ENCODE measurements at regions not wholly inside any gene's neighbourhood (a gene's known extent, or its start where the extent isn't known, plus 50 kb on each side); places are given as distances from the start of the nearest gene placed in this dataset.

- no peak for DNase-seq
These were observed 122.1 kb upstream of the TPRG1 start for GRCh38 chr3:189049458-189050236.

DNA sequence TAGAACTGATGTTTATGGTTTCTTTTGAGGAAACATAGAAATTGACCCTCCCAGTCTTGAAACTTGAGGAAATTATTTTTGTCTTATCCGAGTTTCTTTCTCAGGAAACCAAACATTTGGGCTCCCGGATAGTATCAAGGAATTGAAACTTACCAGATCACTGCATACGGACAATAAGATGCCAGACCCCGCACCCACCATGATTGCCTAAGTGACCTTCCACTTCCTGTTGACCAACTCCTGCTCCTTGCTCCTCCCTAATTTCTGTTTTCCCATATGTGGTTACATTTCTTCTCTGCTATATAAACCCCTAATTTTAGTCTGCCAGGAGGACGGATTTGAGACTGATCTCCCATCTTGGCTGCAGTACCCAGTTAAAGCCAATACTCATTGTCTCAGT, 118.4 kb upstream of the TPRG1 start:
- DNase-seq: no peak

GRCh38 chr3:189056646-189057335, 115.0 kb upstream of the TPRG1 start:
- DNase-seq: no peak

- DNase-seq: no peak
These were observed 114.4 kb upstream of the TPRG1 start for GRCh38 chr3:189057369-189057768.

GRCh38 chr3:189058071-189058470, 113.7 kb upstream of the TPRG1 start:
- no peak for DNase-seq

DNA sequence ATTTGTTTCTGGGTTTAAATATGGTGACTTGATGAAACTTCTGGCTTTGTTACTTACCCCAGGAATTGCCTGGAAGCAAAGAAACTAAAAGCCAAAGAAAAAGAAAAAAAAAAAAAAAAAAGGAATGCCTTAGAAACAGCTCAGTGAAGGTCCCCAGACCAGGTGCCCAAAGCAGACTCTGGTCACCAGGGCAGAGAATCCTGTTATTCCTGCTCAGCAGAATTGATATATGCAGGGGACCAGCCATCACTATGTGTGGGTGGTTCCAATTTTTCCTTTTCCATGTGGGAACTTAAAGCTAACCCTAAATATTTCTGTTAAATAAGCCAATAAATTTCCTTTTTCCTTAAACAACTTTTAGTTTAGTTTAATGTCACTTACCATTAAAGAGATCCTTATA, 100.8 kb upstream of the TPRG1 start:
- no peak for DNase-seq

GRCh38 chr3:189071446-189071845, 100.3 kb upstream of the TPRG1 start:
- no peak for DNase-seq

- no peak for DNase-seq
These were observed 95.3 kb upstream of the TPRG1 start for GRCh38 chr3:189076449-189076848.

GRCh38 chr3:189080745-189081144, 91.0 kb upstream of the TPRG1 start:
- DNase-seq: no peak

GRCh38 chr3:189082666-189083427, 88.9 kb upstream of the TPRG1 start:
- DNase-seq: no peak

DNA sequence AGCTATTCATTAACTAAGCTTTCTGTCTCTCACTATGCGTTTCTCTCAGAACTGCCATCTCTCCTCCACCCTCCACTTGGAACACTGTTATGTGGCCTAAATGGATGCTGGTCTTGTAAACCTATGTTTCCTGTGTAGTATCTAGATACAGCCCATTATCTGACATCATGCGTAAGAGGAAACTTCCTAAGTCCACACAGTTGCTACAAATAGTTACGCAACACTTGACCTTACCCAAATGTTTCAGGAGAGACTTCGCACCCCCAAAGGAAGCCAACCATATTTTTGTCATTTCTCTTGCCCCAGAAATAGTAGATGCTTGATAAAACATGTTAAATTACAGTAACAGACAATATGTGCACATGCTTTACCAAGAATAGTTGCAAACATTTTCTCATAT, 87.2 kb upstream of the TPRG1 start:
- DNase-seq: no peak

- DNase-seq: no peak
These were observed 79.2 kb upstream of the TPRG1 start for GRCh38 chr3:189092547-189092946.

DNA sequence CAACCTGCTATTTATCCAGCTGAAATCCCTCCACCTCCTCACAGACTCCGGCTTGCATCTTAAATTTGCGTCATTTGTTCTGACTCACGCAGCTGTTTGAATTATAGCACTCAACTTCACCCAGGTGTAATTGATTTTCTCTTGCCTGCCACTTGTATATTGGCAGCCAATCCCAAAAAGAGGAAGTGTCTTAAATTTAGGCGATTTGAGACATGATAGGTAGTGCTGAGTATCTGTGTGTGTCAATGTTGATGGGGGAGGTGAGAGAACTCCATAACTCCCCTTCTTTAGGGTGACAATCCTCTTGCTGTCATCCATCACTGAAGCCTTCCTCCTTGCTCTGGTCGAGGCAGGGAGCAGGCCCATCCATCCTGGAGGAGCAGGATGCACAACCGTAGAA, 77.2 kb upstream of the TPRG1 start:
- no peak for DNase-seq

- DNase-seq: no peak
These were observed 75.7 kb upstream of the TPRG1 start for GRCh38 chr3:189096092-189096491.

GRCh38 chr3:189099031-189099471, 72.7 kb upstream of the TPRG1 start:
- DNase-seq: no peak

- no peak for DNase-seq
These were observed 72.1 kb upstream of the TPRG1 start for GRCh38 chr3:189099505-189100290.

GRCh38 chr3:189100866-189101265, 70.9 kb upstream of the TPRG1 start:
- DNase-seq: no peak

- no peak for DNase-seq
These were observed 70.2 kb upstream of the TPRG1 start for GRCh38 chr3:189101594-189101993.

GRCh38 chr3:189103208-189103607, 68.6 kb upstream of the TPRG1 start:
- DNase-seq: no peak

DNA sequence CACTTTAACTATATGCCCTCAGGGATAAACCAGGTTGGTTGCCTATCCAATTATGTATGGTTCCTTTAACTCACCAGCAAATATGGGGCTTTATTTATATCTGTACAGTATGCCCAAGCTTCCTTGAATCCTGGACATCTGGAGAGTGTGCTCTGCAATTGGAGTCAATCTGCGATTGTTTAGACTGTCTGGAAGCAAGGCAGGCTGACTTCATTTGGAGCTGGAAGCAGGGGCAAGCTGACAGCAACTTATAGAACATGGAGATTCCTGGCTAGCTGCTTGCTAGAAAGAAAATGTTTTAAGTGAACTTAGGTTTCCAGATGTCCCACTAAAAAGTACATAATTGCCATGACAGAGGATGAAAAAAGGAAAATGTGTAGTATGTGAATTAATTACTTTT, 63.7 kb upstream of the TPRG1 start:
- DNase-seq: no peak

DNA sequence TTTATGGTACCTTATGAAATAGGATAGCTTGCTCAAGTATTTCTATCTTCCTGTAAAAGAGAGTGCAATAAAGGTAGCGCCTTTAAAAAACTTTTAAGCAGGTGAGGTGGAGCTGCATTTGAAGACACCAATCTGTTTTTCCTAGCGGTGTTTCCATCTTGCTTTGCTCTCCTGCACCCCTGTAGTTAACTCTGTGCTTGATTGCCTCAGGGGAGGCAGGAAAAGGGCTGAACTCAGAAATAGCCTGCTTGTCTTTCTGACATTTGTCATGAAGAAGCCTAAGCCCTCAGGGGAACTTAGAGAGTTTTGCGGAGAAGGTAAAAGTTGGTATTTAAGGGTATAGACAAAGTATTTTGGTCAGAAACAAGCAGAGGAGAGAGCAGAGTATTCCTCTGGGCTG, 63.0 kb upstream of the TPRG1 start:
- DNase-seq: no peak

GRCh38 chr3:189109145-189109544, 62.6 kb upstream of the TPRG1 start:
- DNase-seq: no peak
